Neural progenitor cell (in vitro differentiated cells): ENCODE measurements at regions not wholly inside any gene's neighbourhood (a gene's known extent, or its start where the extent isn't known, plus 50 kb on each side); places are given as distances from the start of the nearest gene placed in this dataset.

ENCODE experiments used
- EZH2 ChIP-seq: fragments of 200-600 bp; sonication (generic); IDR thresholded peaks from 2 replicates; pipeline ENCODE4 v1.6.1; 2017; ENCODE audit warnings: antibody characterized with exemption, mild to moderate bottlenecking, moderate library complexity
- EZH2phosphoT487 ChIP-seq: fragments of 200-600 bp; sonication (generic); IDR thresholded peaks from 2 replicates; pipeline ENCODE4 v1.6.1; 2017; ENCODE audit warnings: antibody characterized with exemption
- TF ChIP-seq, protein P1 (sequence below): fragments of 200-600 bp; sonication (generic); IDR thresholded peaks from 2 replicates; pipeline ENCODE4 v1.5.1; 2017; ENCODE audit warnings: antibody characterized with exemption, mild to moderate bottlenecking

DNA sequence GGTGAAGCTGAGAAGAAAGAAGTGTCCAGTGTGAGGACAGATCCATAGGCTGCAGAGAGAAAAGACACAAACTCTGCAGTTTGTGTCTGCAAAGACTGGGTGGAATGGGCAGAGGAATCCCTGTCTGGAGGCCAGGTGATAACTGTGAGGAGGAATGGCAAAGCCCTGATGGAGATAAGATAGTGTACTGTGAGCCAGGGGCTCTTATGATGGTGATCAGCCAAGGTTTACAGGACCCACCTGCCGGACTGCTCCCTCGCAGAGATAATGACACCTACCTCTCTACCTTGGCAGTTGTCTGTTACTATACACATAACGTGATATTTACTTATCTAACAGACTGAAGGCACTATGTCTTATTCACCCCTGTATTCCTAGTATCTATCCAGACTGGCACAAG is 92.6 kb upstream of the ASIC2 start:
- TF ChIP-seq EZH2 (no peak), EZH2phosphoT487 (no peak)
- TF ChIP-seq, protein P1, sequence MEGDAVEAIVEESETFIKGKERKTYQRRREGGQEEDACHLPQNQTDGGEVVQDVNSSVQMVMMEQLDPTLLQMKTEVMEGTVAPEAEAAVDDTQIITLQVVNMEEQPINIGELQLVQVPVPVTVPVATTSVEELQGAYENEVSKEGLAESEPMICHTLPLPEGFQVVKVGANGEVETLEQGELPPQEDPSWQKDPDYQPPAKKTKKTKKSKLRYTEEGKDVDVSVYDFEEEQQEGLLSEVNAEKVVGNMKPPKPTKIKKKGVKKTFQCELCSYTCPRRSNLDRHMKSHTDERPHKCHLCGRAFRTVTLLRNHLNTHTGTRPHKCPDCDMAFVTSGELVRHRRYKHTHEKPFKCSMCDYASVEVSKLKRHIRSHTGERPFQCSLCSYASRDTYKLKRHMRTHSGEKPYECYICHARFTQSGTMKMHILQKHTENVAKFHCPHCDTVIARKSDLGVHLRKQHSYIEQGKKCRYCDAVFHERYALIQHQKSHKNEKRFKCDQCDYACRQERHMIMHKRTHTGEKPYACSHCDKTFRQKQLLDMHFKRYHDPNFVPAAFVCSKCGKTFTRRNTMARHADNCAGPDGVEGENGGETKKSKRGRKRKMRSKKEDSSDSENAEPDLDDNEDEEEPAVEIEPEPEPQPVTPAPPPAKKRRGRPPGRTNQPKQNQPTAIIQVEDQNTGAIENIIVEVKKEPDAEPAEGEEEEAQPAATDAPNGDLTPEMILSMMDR = no peak
